Stimulated activated CD4-positive, alpha-beta T cell treated with anti-CD3 and anti-CD28 coated beads, Interleukin-4, amount 100 ng/mL, for 1 hour (primary cell): ENCODE measurements at regions not wholly inside any gene's neighbourhood (a gene's known extent, or its start where the extent isn't known, plus 50 kb on each side); places are given as distances from the start of the nearest gene placed in this dataset.
"Not testable (repeated sequence)": the region's sequence is repeated elsewhere in the genome, so short reads cannot be mapped to it uniquely, and the experiment has no call there.

ENCODE experiments used
- DNase-seq: peaks from one replicate; pipeline ENCODE4 v3.0.0-alpha.2; 2020

DNA sequence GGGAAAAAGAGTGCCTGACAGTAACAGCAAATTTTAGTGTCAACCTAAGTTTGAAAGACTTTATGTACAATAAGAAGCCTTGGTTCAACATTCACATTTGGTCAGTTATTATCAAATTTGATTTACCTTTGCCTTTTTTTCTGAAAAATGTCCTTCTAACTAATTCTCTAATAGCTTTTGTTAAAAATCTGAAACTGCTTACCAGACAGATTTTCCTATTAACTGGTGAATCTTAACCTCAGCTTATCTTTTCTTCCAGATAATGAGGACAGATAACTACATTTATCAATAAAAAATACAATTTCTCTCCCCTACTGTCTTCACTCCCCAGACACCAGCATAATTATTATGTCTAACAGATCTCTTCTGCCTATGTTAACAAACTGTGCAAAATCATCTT lies 988.5 kb downstream of the CDH18 start:
- DNase-seq, result no peak

DNA sequence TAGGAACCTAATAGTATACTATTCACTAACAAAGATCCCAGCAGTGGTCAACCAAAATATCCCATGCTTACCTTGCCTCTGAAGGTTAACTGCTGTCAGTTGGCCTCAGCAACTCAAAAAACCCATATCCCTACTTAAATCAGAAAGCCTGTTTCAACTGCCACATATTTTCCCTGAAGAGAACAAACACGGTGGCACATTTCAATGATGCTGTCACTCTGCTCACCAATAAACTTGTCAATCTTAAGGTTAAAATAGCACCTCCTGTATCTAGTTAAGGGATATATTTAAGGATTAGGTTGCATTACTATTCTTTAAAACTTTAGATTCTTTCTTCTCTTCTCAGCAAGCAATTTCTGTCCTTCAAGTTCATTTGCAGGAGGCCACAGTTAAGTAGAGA lies 986.9 kb downstream of the CDH18 start:
- no peak for DNase-seq

- no peak for DNase-seq
These were observed 986.5 kb downstream of the CDH18 start for GRCh38 chr5:19001539-19001938.

- no peak for DNase-seq
These were observed 985.9 kb downstream of the CDH18 start for GRCh38 chr5:19002111-19002510.

- no peak for DNase-seq
These were observed 969.2 kb downstream of the CDH18 start for GRCh38 chr5:19018822-19019221.

- no peak for DNase-seq
These were observed 956.5 kb downstream of the CDH18 start for GRCh38 chr5:19031491-19031890.

DNA sequence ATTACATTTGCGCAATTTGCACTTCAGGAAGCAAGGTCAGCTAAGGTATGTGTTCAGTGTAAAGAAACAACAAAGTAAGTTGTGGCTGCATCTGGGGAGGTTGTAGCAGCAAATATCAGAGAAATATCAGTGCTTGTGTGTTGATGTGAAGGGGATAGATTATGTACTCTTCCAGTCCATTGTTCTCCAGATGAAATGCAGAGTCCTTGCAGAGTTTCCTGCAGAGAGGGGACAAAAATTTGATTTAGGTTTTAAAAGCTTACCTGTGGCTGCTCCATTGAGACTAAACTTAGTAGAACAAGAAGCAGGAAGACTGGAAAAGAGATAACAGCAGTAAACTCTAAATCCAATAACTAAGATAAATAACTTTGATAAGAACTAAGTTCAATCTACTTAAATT lies 952.2 kb downstream of the CDH18 start:
- no peak for DNase-seq

DNA sequence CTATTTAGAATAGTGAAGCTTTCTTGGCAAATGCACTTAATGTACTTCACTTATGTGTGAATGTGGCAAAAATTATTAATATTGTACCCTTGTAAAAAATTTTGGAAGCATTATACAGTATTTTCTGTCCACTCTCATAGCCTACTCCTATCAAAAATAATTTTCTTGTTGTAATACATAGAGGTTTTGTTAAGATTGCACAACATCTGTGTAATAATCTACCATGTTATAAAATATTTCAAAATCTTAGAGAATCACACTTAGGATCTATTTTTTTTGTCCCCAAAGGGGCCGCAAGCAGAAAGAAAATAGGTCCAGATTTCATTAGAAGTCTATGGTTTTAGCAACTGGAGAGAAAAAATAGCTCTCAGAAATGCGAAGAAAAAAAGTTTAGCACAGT lies 945.9 kb downstream of the CDH18 start:
- no peak for DNase-seq

GRCh38 chr5:19044311-19044710 lies 943.7 kb downstream of the CDH18 start:
- DNase-seq, result no peak

DNA sequence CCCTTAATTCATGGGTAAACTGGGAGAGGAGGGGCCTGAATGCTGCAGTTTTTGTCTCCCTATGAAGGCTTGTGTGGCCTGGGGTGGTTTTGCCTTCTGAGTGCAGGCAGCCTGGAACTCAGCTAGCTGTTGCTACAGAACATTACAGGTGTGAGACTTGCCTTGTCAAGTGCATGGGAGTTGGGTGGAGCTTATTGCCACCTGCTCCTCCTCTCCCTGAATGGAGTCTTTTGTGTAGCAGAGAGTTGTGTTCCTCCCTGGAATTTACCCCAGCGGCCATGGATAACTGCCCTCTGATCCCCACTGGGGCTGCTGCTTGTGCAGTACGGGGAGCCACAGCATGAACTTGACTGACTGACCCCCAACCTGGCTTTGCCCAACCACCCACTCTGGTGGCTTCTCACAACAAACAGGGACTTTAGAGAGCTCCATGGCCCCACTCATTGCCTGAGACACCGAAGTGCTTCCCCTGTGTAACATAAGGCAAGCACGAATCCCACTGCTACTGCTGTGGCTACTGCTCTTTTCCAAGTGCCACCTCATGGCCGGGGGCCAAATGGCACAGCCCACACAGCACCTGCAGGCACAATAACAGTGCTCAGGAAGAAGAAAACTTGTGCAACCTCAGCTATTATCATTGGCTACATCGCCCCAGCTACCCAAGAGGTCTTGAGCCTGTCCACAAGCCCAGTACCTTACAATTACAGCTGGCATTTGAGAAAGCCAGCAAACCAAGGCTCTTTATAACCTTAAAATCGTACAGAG lies 942.9 kb downstream of the CDH18 start:
- no peak for DNase-seq

GRCh38 chr5:19047277-19047676 lies 940.7 kb downstream of the CDH18 start:
- no peak for DNase-seq

DNA sequence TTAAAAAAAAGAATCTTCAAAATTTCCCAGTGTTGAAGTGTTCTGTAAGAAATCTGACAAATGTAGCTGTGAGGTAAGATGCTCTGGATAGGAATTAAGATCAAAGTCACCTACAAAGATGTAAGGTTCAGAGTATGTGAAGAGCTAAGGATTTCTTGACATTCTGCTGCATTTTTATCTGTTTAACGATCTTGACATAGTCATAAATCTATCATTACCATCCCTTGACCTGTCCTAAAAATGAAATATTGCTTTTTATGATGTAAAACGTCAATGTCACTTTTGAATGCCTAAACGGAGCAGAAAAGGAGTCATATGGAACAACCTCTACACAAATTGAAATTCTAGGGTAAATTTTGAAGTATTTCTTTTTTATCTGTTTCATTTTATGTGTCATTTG lies 939.3 kb downstream of the CDH18 start:
- DNase-seq, result no peak

- DNase-seq, result no peak
These were observed 929.8 kb downstream of the CDH18 start for GRCh38 chr5:19058216-19058615.

DNA sequence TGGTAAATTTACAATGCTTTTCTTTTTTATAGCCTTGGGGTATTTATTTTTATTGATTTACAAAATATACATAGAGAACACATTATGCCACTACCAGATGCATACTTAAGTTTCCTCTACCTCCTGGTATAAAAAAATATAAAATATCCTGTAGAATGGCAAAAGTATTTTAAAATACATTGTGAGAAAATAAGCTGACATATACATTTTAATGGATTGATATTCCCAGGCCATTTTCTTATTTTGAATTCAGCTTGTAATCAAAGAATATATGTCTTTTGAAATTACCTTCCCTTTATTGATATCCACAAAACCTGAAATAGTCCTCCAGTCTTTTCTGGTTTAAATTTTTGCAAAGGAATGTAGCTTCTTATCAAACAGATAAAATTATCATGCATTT lies 923.9 kb downstream of the CDH18 start:
- DNase-seq, result no peak

- DNase-seq, result no peak
These were observed 920.3 kb downstream of the CDH18 start for GRCh38 chr5:19067741-19068140.

DNA sequence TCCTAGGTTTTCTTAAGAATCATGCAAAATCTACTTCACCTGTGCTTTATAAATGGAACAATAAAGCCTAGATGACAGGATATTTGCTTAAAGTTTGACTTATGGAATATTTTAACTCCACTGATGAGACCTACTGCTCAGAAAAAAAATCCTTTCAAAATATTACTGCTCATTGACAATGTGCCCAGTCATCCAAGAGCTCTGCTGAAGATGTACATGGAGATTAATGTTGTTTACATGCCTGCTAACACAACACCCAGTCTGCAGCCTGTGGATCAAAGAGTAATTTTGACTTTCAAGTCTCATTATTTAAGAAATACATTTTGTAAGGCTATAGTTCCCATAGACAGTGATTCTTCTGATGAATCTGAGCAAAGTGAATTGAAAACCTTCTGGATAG lies 889.6 kb downstream of the CDH18 start:
- no peak for DNase-seq

DNA sequence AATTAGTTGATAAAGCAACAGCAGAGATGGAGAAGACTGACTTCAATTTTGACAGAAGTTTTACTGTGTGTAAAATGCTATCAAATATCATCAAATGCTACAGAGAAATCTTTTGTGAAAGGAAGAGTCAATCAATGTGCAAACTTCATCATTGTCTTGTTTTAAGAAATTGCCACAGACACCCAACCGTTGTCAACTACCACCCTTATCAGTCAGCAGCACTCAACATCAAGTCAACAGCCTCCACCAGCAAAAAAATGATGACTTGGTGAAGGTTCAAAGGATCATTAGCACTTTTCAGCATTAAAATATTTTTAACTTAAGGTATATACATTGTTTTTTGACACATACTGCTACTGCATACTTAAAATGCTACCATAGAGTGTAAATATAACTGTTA lies 888.8 kb downstream of the CDH18 start:
- no peak for DNase-seq

DNA sequence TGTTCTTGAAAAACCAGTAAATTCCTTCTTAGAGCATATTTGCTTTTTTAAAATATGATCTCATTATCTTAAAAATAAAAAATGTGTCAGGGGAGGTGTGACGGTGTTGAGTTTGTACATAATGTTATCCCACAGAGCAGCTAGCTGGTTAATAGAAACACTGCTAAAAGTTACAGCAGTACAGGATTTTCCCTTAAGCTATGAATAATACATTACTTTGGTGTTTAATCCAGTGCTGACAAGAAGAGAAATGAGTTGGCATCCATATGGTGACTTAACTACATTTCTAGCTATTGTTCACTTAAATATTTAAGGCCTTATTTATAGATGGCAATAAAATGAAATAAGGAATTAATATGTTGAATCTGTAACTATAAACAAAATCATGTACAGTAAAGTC lies 883.1 kb downstream of the CDH18 start:
- DNase-seq, result no peak

DNA sequence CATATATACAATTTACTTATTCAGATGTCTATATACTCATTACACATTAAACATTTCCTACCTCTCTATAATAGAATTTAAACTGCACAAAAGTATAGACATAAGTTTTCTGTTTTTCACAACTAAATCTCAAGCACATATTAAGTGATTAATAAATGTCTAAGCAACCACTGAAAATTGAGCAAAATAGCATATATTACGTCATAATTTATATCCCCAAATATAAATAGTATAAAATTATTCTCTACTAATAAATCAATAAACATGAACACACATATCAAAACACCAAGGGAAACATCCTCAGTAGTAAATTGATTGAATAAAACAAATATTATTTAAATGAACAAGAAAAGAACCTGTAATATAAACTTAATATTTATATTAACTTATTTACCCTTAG lies 865.1 kb downstream of the CDH18 start:
- DNase-seq, result no peak

- DNase-seq, result no peak
These were observed 861.9 kb downstream of the CDH18 start for GRCh38 chr5:19125956-19126713.

GRCh38 chr5:19140276-19140675 lies 847.7 kb downstream of the CDH18 start:
- DNase-seq, result no peak

DNA sequence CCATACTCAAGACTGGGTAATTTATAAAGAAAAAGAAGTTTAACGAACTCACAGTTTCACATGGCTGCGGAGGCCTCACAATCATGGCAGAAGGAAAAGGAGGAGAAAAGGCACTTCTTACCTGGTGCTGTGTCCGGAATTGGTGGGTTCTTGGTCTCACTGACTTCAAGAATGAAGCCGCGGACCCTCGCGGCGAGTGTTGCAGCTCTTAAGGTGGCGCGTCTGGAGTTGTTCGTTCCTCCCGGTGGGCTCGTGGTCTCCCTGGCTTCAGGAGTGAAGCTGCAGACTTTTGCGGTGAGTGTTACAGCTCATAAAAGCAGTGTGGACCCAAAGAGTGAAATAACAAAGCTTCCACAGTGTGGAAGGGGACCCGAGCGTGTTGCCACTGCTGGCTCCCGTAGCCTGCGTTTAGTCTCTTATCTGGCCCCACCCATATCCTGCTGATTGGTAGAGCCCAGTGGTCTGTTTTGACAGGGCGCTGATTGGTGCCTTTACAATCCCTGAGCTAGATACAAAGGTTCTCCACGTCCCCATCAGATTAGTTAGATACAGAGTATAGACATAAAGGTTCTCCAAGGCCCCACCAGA lies 846.0 kb downstream of the CDH18 start:
- not testable (repeated sequence) for DNase-seq

DNA sequence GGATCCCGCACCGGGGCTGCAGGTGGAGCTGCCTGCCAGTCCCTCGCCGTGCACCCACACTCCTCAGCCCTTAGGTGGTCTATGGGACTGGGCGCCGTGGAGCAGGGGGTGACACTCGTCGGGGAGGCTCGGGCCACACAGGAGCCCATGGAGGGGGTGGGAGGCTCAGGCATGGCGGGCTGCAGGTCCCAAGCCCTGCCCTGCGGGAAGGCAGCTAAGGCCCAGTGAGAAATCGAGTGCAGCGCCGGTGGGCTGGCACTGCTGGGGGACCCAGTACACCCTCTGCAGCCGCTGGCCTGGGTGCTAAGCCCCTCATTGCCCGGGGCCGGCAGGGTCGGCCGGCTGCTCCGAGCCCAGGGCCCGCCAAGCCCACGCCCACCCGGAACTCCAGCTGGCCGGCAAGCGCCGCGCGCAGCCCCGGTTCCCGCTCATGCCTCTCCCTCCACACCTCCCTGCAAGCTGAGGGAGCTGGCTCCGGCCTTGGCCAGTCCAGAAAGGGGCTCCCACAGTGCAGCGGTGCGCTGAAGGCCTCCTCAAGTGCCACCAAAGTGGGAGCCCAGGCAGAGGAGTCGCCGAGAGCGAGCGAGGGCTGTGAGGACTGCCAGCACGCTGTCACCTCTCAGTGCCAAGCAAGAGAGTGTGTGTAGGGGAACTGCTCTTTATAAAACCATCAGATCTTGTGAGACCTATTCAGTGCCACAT lies 845.1 kb downstream of the CDH18 start:
- not testable (repeated sequence) for DNase-seq

GRCh38 chr5:19143935-19144334 lies 844.1 kb downstream of the CDH18 start:
- no peak for DNase-seq
